ENCODE measurements at regions not wholly inside any gene's neighbourhood (a gene's known extent, or its start where the extent isn't known, plus 50 kb on each side); places are given as distances from the start of the nearest gene placed in this dataset.

DNA sequence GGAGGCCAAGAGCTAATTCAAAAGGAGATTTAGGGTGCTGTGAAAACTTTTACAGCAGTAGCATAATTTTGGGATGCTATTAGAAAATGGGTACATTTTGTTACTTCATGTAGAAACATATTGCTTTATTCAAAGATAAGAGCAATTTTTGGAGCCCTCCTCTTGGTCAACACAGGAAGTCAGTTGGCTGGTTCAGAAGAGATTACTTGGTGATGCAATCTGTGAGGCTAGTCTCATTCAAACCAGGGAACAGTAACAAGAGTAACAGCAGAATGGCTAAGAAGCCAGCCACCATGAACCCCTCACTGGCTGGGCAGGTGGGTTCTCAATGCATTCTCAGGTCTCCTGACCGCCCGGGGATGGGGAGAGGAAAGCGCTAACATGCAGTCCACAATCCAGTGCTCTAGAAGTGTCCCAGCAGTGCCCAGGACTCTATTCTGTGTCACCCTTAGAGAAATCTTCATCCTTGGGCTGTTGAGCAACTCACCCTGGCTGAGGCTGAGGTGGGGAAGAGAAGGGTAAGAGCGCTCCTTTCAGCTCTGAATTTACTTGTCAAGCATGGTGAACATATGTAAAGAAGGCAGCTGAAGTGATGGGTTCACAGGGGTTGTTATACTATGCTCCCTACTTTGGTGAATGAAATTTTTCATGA, 262.2 kb upstream of the UBASH3B start:
- TF ChIP-seq, protein P1, sequence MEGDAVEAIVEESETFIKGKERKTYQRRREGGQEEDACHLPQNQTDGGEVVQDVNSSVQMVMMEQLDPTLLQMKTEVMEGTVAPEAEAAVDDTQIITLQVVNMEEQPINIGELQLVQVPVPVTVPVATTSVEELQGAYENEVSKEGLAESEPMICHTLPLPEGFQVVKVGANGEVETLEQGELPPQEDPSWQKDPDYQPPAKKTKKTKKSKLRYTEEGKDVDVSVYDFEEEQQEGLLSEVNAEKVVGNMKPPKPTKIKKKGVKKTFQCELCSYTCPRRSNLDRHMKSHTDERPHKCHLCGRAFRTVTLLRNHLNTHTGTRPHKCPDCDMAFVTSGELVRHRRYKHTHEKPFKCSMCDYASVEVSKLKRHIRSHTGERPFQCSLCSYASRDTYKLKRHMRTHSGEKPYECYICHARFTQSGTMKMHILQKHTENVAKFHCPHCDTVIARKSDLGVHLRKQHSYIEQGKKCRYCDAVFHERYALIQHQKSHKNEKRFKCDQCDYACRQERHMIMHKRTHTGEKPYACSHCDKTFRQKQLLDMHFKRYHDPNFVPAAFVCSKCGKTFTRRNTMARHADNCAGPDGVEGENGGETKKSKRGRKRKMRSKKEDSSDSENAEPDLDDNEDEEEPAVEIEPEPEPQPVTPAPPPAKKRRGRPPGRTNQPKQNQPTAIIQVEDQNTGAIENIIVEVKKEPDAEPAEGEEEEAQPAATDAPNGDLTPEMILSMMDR (conservative IDR thresholded peaks at IDR 0.05; ENCODE audit: low read length) = no peak
- TF ChIP-seq EZH2phosphoT487 (IDR thresholded peaks at IDR 0.05; ENCODE audit: borderline replicate concordance) = no peak

Measured in Loucy (cell line).